SK-N-SH (cell line): ENCODE measurements at regions not wholly inside any gene's neighbourhood (a gene's known extent, or its start where the extent isn't known, plus 50 kb on each side); places are given as distances from the start of the nearest gene placed in this dataset.

Source experiments
- CTCF ChIA-PET: fragments of 300-600, 350-600 bp; formaldehyde crosslinking; extraction: SDS; loops from one replicate; lab custom pipeline; 2021; lab: Yijun Ruan, JAX
- POLR2A ChIA-PET: fragments of 350-600 bp; sonication (Branson Sonifier 250); formaldehyde crosslinking; extraction: SDS; loops from one replicate; lab custom pipeline; 2020; ENCODE audit warnings: antibody characterized with exemption, inconsistent platforms; lab: Yijun Ruan, JAX
- DNase-seq: peaks from one replicate; pipeline ENCODE4 v3.0.0; 2012
- H2AFZ ChIP-seq: fragments of 200-600 bp; sonication (generic); 2 replicates; pipeline ENCODE4 v1.8.1; 2016; ENCODE audit warnings: antibody characterized with exemption, mild to moderate bottlenecking, low read depth
- H3F3A ChIP-seq: fragments of 200-600 bp; sonication (generic); replicated peaks from 2 replicates; pipeline ENCODE3; 2016; ENCODE audit warnings: antibody characterized with exemption, mild to moderate bottlenecking; ENCODE audit not compliant: insufficient read depth
- H3K27ac ChIP-seq, 2 experiments: fragments of 200-500 bp in 1 of 2; fragments of 200-600 bp in 1 of 2; sonication (Bioruptor generic) in 1 of 2; sonication (generic), shearing (Covaris generic) in 1 of 2; 2 replicates each; pipeline versions ENCODE4 v1.5.1 to v1.6.1; 2014 to 2016; ENCODE audit warnings: low read depth in 2 of 2, inconsistent platforms in 1 of 2, low read length in 1 of 2, mild to moderate bottlenecking in 1 of 2, mixed read lengths in 1 of 2
- H3K27me3 ChIP-seq: fragments of 200-600 bp; sonication (generic), shearing (Covaris generic); 2 replicates; pipeline ENCODE4 v1.6.1; 2016; ENCODE audit warnings: mixed run types; ENCODE audit not compliant: insufficient read depth
- H3K36me3 ChIP-seq, 2 experiments: fragments of 200-500 bp in 1 of 2; fragments of 200-600 bp in 1 of 2; sonication (Bioruptor generic) in 1 of 2; sonication (generic) in 1 of 2; replicated peaks in 1 of 2; 2 replicates each; pipeline versions ENCODE3 to v1.5.1; 2014 to 2016; ENCODE audit warnings: low read length in 1 of 2, mild to moderate bottlenecking in 1 of 2; ENCODE audit not compliant: insufficient read depth in 2 of 2, control insufficient read depth in 1 of 2
- H3K4me1 ChIP-seq, 2 experiments: fragments of 200-500 bp in 1 of 2; fragments of 200-600 bp in 1 of 2; sonication (Bioruptor generic) in 1 of 2; sonication (generic), shearing (Covaris generic) in 1 of 2; 2 replicates each; pipeline versions ENCODE4 v1.5.1 to v1.6.1; 2014 to 2016; ENCODE audit warnings: low read depth in 1 of 2, low read length in 1 of 2, mixed run types in 1 of 2; ENCODE audit not compliant: insufficient read depth in 2 of 2, control insufficient read depth in 1 of 2
- H3K4me2 ChIP-seq: fragments of 200-600 bp; sonication (generic), shearing (Covaris generic); 2 replicates; pipeline ENCODE4 v1.6.1; 2017; ENCODE audit warnings: mixed run types
- H3K4me3 ChIP-seq, 2 experiments: fragments of 200-500 bp in 1 of 2; fragments of 200-600 bp in 1 of 2; sonication (Bioruptor generic) in 1 of 2; sonication (generic), shearing (Covaris generic) in 1 of 2; 2 replicates each; pipeline versions ENCODE4 v1.5.1 to v1.8.1; 2014 to 2016; ENCODE audit warnings: low read depth in 2 of 2, inconsistent platforms in 1 of 2, low read length in 1 of 2, mild to moderate bottlenecking in 1 of 2, mixed read lengths in 1 of 2, moderate library complexity in 1 of 2
- H3K79me2 ChIP-seq: fragments of 200-600 bp; sonication (generic); 2 replicates; pipeline ENCODE4 v1.8.1; 2017; ENCODE audit warnings: mild to moderate bottlenecking; ENCODE audit not compliant: insufficient read depth
- H3K9ac ChIP-seq: fragments of 200-600 bp; sonication (generic); 2 replicates; pipeline ENCODE4 v1.6.1; 2017; ENCODE audit warnings: mixed run types
- H3K9me2 ChIP-seq: fragments of 200-600 bp; sonication (generic); 2 replicates; pipeline ENCODE4 v1.6.1; 2017; ENCODE audit warnings: mixed run types
- H3K9me3 ChIP-seq: fragments of 200-600 bp; sonication (generic); 2 replicates; pipeline ENCODE4 v1.6.1; 2017; ENCODE audit warnings: mixed run types, mild to moderate bottlenecking, moderate library complexity
- H4K20me1 ChIP-seq: fragments of 200-600 bp; sonication (generic); 2 replicates; pipeline ENCODE4 v1.6.1; 2017; ENCODE audit warnings: mild to moderate bottlenecking, mixed run types; ENCODE audit not compliant: insufficient read depth
- CHD2 ChIP-seq: fragments of 150-350 bp; IDR thresholded peaks from 2 replicates; pipeline ENCODE4 v1.6.1; 2018; ENCODE audit warnings: low read length; ENCODE audit not compliant: partially characterized antibody
- ELF1 ChIP-seq: IDR thresholded peaks from 2 replicates; pipeline ENCODE4 v1.4.0; 2012
- FOXJ3 ChIP-seq: sonication (generic); formaldehyde crosslinking; IDR thresholded peaks from 2 replicates; pipeline ENCODE4 v1.5.1; 2020; ENCODE audit warnings: mild to moderate bottlenecking, missing genetic modification reagents
- GABPA ChIP-seq: IDR thresholded peaks from 2 replicates; pipeline ENCODE4 v1.4.0; 2012; ENCODE audit warnings: low read depth, mild to moderate bottlenecking
- JUND ChIP-seq: IDR thresholded peaks from 2 replicates; pipeline ENCODE4 v1.4.0; 2012
- MEF2A ChIP-seq: IDR thresholded peaks from 2 replicates; pipeline ENCODE4 v1.4.0; 2012; ENCODE audit warnings: low read depth, borderline replicate concordance
- RAD21 ChIP-seq: IDR thresholded peaks from 2 replicates; pipeline ENCODE4 v1.6.1; 2012; ENCODE audit warnings: mild to moderate bottlenecking, low read length
- RCOR1 ChIP-seq: fragments of 150-350 bp; IDR thresholded peaks from 2 replicates; pipeline ENCODE4 v1.6.1; 2017; ENCODE audit warnings: antibody characterized with exemption, low read length
- RFX5 ChIP-seq: IDR thresholded peaks from 2 replicates; pipeline ENCODE4 v1.6.1; 2012; ENCODE audit warnings: mild to moderate bottlenecking, improper control_type of control experiment, low read length
- RXRA ChIP-seq: IDR thresholded peaks from 2 replicates; pipeline ENCODE4 v1.4.0; 2012; ENCODE audit warnings: low read depth, mild to moderate bottlenecking, borderline replicate concordance
- TEAD4 ChIP-seq: IDR thresholded peaks from 2 replicates; pipeline ENCODE4 v1.4.0; 2012; ENCODE audit warnings: mild to moderate bottlenecking, borderline replicate concordance; ENCODE audit not compliant: insufficient read depth
- YY1 ChIP-seq: IDR thresholded peaks from 2 replicates; pipeline ENCODE4 v1.4.0; 2012; ENCODE audit warnings: low read depth, mild to moderate bottlenecking
- TF ChIP-seq, protein P1 (sequence below): IDR thresholded peaks from 2 replicates; pipeline ENCODE4 v1.6.1; 2012; ENCODE audit warnings: mild to moderate bottlenecking, low read depth, low read length, moderate library complexity
- TF ChIP-seq, protein P2 (sequence below): IDR thresholded peaks from 2 replicates; pipeline ENCODE4 v1.4.0; 2012; ENCODE audit warnings: low read depth, borderline replicate concordance

DNA sequence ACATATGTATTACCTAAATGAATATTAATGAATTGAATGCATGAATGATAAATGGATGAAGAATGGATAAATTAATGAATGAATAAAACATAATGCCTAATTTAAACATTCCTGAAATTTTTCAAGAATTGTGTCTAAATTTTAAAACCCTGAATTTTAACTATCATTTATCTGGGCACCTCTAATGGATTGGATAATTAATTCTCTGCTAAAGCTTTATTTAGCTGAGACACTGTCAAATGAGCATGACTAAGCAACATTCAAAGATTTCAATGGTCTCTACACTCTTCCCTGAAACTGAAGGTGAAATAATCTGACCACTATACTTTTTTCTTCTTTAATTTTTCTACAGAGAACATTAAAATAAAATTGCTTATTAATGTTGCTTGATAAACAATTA lies 1197.7 kb downstream of the C4orf33 start:
- no peak for DNase-seq
- H3K9ac ChIP-seq, result no peak overlapping the region
- TF ChIP-seq JUND, result no peak
- H3K36me3 ChIP-seq, result no peaks in the 10 kb centered on the region
- H2AFZ ChIP-seq, result no peak overlapping the region
- no peak overlapping the region for H3K4me3 ChIP-seq
- no peaks in the 10 kb centered on the region for H3F3A ChIP-seq
- 0 out of 2 replicates have a peak, but pooled peaks cover 4% of the 10 kb centered on the region for H4K20me1 ChIP-seq
- H3K27ac ChIP-seq, result peak overlapping the region in 1 of 2 experiments; percentile 9; a peak in 1 of 4 replicates
- POLR2A ChIA-PET, result no interaction called here
- H3K4me1 ChIP-seq, result no peaks in the 10 kb centered on the region
- H3K27me3 ChIP-seq, result no peaks in the 10 kb centered on the region
- H3K9me2 ChIP-seq, result no peaks in the 10 kb centered on the region
- CTCF ChIA-PET, result no interaction called here
- no peak overlapping the region for H3K4me2 ChIP-seq
- no peaks in the 10 kb centered on the region for H3K79me2 ChIP-seq
- H3K9me3 ChIP-seq, result no peaks in the 10 kb centered on the region

- CTCF ChIA-PET, result no interaction called here
- no peaks in the 10 kb centered on the region for H3K36me3 ChIP-seq
- no peak overlapping the region for H3K27ac ChIP-seq
- H2AFZ ChIP-seq, result no peak overlapping the region
- no peaks in the 10 kb centered on the region for H3K9me2 ChIP-seq
- TF ChIP-seq TEAD4 (no peak), YY1 (no peak), RAD21 (no peak), RXRA (no peak), RFX5 (no peak), FOXJ3 (CRISPR knock-in tag) (no peak), RCOR1 (no peak), CHD2 (no peak), MEF2A (no peak), ELF1 (no peak), GABPA (no peak)
- TF ChIP-seq, protein P1, sequence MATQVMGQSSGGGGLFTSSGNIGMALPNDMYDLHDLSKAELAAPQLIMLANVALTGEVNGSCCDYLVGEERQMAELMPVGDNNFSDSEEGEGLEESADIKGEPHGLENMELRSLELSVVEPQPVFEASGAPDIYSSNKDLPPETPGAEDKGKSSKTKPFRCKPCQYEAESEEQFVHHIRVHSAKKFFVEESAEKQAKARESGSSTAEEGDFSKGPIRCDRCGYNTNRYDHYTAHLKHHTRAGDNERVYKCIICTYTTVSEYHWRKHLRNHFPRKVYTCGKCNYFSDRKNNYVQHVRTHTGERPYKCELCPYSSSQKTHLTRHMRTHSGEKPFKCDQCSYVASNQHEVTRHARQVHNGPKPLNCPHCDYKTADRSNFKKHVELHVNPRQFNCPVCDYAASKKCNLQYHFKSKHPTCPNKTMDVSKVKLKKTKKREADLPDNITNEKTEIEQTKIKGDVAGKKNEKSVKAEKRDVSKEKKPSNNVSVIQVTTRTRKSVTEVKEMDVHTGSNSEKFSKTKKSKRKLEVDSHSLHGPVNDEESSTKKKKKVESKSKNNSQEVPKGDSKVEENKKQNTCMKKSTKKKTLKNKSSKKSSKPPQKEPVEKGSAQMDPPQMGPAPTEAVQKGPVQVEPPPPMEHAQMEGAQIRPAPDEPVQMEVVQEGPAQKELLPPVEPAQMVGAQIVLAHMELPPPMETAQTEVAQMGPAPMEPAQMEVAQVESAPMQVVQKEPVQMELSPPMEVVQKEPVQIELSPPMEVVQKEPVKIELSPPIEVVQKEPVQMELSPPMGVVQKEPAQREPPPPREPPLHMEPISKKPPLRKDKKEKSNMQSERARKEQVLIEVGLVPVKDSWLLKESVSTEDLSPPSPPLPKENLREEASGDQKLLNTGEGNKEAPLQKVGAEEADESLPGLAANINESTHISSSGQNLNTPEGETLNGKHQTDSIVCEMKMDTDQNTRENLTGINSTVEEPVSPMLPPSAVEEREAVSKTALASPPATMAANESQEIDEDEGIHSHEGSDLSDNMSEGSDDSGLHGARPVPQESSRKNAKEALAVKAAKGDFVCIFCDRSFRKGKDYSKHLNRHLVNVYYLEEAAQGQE, result no peak
- TF ChIP-seq, protein P2, sequence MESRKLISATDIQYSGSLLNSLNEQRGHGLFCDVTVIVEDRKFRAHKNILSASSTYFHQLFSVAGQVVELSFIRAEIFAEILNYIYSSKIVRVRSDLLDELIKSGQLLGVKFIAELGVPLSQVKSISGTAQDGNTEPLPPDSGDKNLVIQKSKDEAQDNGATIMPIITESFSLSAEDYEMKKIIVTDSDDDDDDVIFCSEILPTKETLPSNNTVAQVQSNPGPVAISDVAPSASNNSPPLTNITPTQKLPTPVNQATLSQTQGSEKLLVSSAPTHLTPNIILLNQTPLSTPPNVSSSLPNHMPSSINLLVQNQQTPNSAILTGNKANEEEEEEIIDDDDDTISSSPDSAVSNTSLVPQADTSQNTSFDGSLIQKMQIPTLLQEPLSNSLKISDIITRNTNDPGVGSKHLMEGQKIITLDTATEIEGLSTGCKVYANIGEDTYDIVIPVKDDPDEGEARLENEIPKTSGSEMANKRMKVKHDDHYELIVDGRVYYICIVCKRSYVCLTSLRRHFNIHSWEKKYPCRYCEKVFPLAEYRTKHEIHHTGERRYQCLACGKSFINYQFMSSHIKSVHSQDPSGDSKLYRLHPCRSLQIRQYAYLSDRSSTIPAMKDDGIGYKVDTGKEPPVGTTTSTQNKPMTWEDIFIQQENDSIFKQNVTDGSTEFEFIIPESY, result no peak
- H3F3A ChIP-seq, result no peaks in the 10 kb centered on the region
- H3K9me3 ChIP-seq, result no peaks in the 10 kb centered on the region
- H3K4me1 ChIP-seq, result no peaks in the 10 kb centered on the region
- no peak overlapping the region for H3K9ac ChIP-seq
- no peak for DNase-seq
- POLR2A ChIA-PET, result no interaction called here
- no peaks in the 10 kb centered on the region for H3K27me3 ChIP-seq
- H3K4me2 ChIP-seq, result no peak overlapping the region
- H3K79me2 ChIP-seq, result no peaks in the 10 kb centered on the region
- no peaks in the 10 kb centered on the region for H4K20me1 ChIP-seq
- no peak overlapping the region for H3K4me3 ChIP-seq
These were observed 1200.5 kb downstream of the C4orf33 start for GRCh38 chr4:130296448-130296847.
